HepG2 (cell line): ENCODE measurements at regions not wholly inside any gene's neighbourhood (a gene's known extent, or its start where the extent isn't known, plus 50 kb on each side); places are given as distances from the start of the nearest gene placed in this dataset.

ENCODE experiments used
- BCL6 ChIP-seq: IDR thresholded peaks from 2 replicates; pipeline ENCODE4 v1.6.1; 2016; ENCODE audit warnings: missing genetic modification reagents, missing compliant biosample characterization
- CHD2 ChIP-seq: IDR thresholded peaks from 2 replicates; pipeline ENCODE4 v1.6.1; 2011; ENCODE audit warnings: low read depth, low read length, improper control_type of control experiment
- CSRNP2 ChIP-seq: sonication (generic); formaldehyde crosslinking; conservative IDR thresholded peaks from 2 replicates; pipeline ENCODE4 v1.8.0; 2022; ENCODE audit warnings: low read depth, missing genetic modification reagents
- FOXA3 ChIP-seq: IDR thresholded peaks from 2 replicates; pipeline ENCODE4 v1.6.1; 2016; ENCODE audit warnings: missing genetic modification reagents, missing compliant biosample characterization
- KDM2A ChIP-seq: sonication (generic); formaldehyde crosslinking; IDR thresholded peaks from 2 replicates; pipeline ENCODE4 v1.4.0; 2020; ENCODE audit warnings: low read depth, missing genetic modification reagents, borderline replicate concordance
- LCORL ChIP-seq, 2 experiments: fragments of 450-650 bp in 1 of 2; sonication (generic) in 1 of 2; formaldehyde crosslinking in 1 of 2; IDR thresholded peaks; 2 replicates each; pipeline versions ENCODE4 v1.5.0 to v1.6.1; 2017 to 2020; ENCODE audit warnings: antibody characterized with exemption in 1 of 2, missing genetic modification reagents in 1 of 2
- NFE2 ChIP-seq: sonication (generic); formaldehyde crosslinking; IDR thresholded peaks from 2 replicates; pipeline ENCODE4 v1.4.0; 2020; ENCODE audit warnings: missing genetic modification reagents
- NFE2L1 ChIP-seq: sonication (generic); formaldehyde crosslinking; IDR thresholded peaks from 2 replicates; pipeline ENCODE4 v1.4.0; 2020; ENCODE audit warnings: missing genetic modification reagents, mild to moderate bottlenecking, borderline replicate concordance
- RARA ChIP-seq: IDR thresholded peaks from 2 replicates; pipeline ENCODE4 v1.6.1; 2016; ENCODE audit warnings: missing genetic modification reagents, missing compliant biosample characterization
- SKI ChIP-seq: fragments of 450-650 bp; IDR thresholded peaks from one replicate; pipeline ENCODE4 v1.6.1; 2018; ENCODE audit warnings: mild to moderate bottlenecking; ENCODE audit not compliant: partially characterized antibody
- ZC3H13 ChIP-seq: sonication (generic); formaldehyde crosslinking; IDR thresholded peaks from 2 replicates; pipeline ENCODE4 v1.8.1; 2023; ENCODE audit warnings: mild to moderate bottlenecking, missing genetic modification reagents, moderate library complexity
- ZKSCAN1 ChIP-seq: fragments of 150-350 bp; IDR thresholded peaks from 2 replicates; pipeline ENCODE4 v1.6.1; 2014; ENCODE audit warnings: low read length
- ZNF142 ChIP-seq: sonication (generic); formaldehyde crosslinking; IDR thresholded peaks from 2 replicates; pipeline ENCODE4 v1.4.0; 2020; ENCODE audit warnings: missing genetic modification reagents
- ZNF20 ChIP-seq: sonication (generic); formaldehyde crosslinking; IDR thresholded peaks from 2 replicates; pipeline ENCODE4 v1.4.0; 2020; ENCODE audit warnings: mild to moderate bottlenecking, moderate library complexity, missing genetic modification reagents
- ZNF382 ChIP-seq: sonication (generic); formaldehyde crosslinking; IDR thresholded peaks from 2 replicates; pipeline ENCODE4 v1.5.0; 2020; ENCODE audit warnings: missing genetic modification reagents, mild to moderate bottlenecking, borderline replicate concordance
- ZNF383 ChIP-seq: sonication (generic); formaldehyde crosslinking; IDR thresholded peaks from 2 replicates; pipeline ENCODE4 v1.4.0; 2020; ENCODE audit warnings: missing genetic modification reagents, mild to moderate bottlenecking, borderline replicate concordance
- ZNF552 ChIP-seq: sonication (generic); formaldehyde crosslinking; IDR thresholded peaks from 2 replicates; pipeline ENCODE4 v1.9.0; 2022; ENCODE audit warnings: missing genetic modification reagents, mild to moderate bottlenecking, borderline replicate concordance
- ZNF629 ChIP-seq: sonication (generic); formaldehyde crosslinking; conservative IDR thresholded peaks from 2 replicates; pipeline ENCODE4 v1.5.0; 2020; ENCODE audit warnings: missing genetic modification reagents
- ZNF678 ChIP-seq: sonication (generic); formaldehyde crosslinking; IDR thresholded peaks from 2 replicates; pipeline ENCODE4 v1.4.0; 2020; ENCODE audit warnings: mild to moderate bottlenecking, missing genetic modification reagents
- ZNF740 ChIP-seq: sonication (generic); formaldehyde crosslinking; IDR thresholded peaks from 2 replicates; pipeline ENCODE4 v1.4.0; 2020; ENCODE audit warnings: missing genetic modification reagents
- ZSCAN29 ChIP-seq: sonication (generic); formaldehyde crosslinking; conservative IDR thresholded peaks from 2 replicates; pipeline ENCODE4 v1.4.0; 2020; ENCODE audit warnings: mild to moderate bottlenecking, missing genetic modification reagents
- TF ChIP-seq, protein P1 (sequence below): sonication (generic); formaldehyde crosslinking; conservative IDR thresholded peaks from 2 replicates; pipeline ENCODE4 v1.8.1; 2023; ENCODE audit warnings: missing genetic modification reagents

DNA sequence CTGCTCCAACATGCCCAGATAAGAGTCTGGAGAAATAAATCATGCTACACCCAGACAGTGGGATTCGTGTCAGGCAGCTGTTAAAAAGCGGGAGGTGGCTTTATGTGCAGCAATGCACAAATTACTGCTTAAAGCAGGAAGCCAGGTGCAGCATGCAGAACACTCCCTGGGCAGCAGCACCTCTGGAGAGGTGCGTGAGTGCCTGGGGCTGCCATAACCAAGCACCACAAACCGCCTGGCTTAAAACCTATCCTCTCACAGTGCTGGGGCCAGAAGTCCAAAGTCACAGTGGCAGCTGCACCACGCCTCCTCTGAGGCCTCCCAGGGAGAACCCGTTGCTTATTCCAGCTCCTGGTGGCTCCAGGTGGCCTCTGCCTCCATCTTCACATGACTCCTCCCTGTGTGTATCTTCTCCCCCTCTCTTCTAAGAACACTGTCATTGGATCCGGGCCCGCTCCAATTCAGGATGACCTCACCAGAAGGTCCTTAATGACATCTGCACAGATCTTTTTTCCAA is 115.6 kb downstream of the SIK1 start (continued):
- no peak for TF ChIP-seq ZNF142 (CRISPR knock-in tag)
- 0 out of 2 replicates have a peak, but pooled peaks have one; percentile 25 for TF ChIP-seq RARA
- no peak for TF ChIP-seq ZNF629 (CRISPR knock-in tag)
- TF ChIP-seq ZNF552 = no peak
- no peak for TF ChIP-seq NFE2 (CRISPR knock-in tag)
- no peak for TF ChIP-seq ZNF678 (CRISPR knock-in tag)
- no peak for TF ChIP-seq ZSCAN29 (CRISPR knock-in tag)
- TF ChIP-seq ZC3H13 (CRISPR knock-in tag) = no peak
- TF ChIP-seq CSRNP2 (CRISPR knock-in tag) = no peak
- no peak for TF ChIP-seq ZNF382 (CRISPR knock-in tag)
- TF ChIP-seq LCORL (IDR thresholded peaks at IDR 0.05) = no peak
- peak; percentile 30; the same call in 1 of the 2 replicates for TF ChIP-seq LCORL (CRISPR knock-in tag; IDR thresholded peaks at IDR 0.05)
- TF ChIP-seq ZKSCAN1 = no peak
- TF ChIP-seq ZNF383 (CRISPR knock-in tag) = no peak
- no peak for TF ChIP-seq CHD2
- 0 out of 2 replicates have a peak, but pooled peaks have one; percentile 27 for TF ChIP-seq BCL6 (CRISPR knock-in tag)
- TF ChIP-seq NFE2L1 (CRISPR knock-in tag) = no peak
- no peak for TF ChIP-seq ZNF740 (CRISPR knock-in tag)
- no peak for TF ChIP-seq ZNF20 (CRISPR knock-in tag)
- 0 out of 2 replicates have a peak, but pooled peaks have one; percentile 27 for TF ChIP-seq FOXA3 (CRISPR knock-in tag)
- TF ChIP-seq SKI = no peak
- no peak; the same call in 1 of the 2 replicates for TF ChIP-seq KDM2A
- TF ChIP-seq, protein P1, sequence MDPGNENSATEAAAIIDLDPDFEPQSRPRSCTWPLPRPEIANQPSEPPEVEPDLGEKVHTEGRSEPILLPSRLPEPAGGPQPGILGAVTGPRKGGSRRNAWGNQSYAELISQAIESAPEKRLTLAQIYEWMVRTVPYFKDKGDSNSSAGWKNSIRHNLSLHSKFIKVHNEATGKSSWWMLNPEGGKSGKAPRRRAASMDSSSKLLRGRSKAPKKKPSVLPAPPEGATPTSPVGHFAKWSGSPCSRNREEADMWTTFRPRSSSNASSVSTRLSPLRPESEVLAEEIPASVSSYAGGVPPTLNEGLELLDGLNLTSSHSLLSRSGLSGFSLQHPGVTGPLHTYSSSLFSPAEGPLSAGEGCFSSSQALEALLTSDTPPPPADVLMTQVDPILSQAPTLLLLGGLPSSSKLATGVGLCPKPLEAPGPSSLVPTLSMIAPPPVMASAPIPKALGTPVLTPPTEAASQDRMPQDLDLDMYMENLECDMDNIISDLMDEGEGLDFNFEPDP (CRISPR knock-in tag) = no peak
